T-cell (primary cell): ENCODE measurements at regions not wholly inside any gene's neighbourhood (a gene's known extent, or its start where the extent isn't known, plus 50 kb on each side); places are given as distances from the start of the nearest gene placed in this dataset.

Experiments used
- ATAC-seq, 4 experiments: fragments of 200-7000 bp in 3 of 4; fragments of 150-1000 bp in 1 of 4; cut with Tn5 transposase; replicated peaks in 1 of 4; 1 replicate in 3 of 4; 2 replicates in 1 of 4; pipeline ENCODE4 v1.10.0; 2021; ENCODE audit warnings: moderate library complexity in 3 of 4, mild to moderate bottlenecking in 2 of 4, moderate number of reproducible peaks in 1 of 4
- CTCF ChIA-PET, 2 donors: fragments of 300-600 bp; sonication (Branson Sonifier 250); formaldehyde crosslinking; loops; one replicate each; lab custom pipeline; 2022; ENCODE audit warnings: antibody characterized with exemption in 2 of 2; lab: Charles Lee
- POLR2A ChIA-PET, 2 donors: fragments of 300-600 bp; sonication (Branson Sonifier 250); formaldehyde crosslinking; loops; one replicate each; lab custom pipeline; 2022; ENCODE audit warnings: antibody characterized with exemption in 2 of 2; lab: Charles Lee
- DNase-seq, 35 experiments: peaks; one replicate each; pipeline versions ENCODE4 v3.0.0 to v3.0.0-alpha.2; 2013 to 2023
- H3K27ac ChIP-seq: one replicate; pipeline ENCODE4 v1.5.1; 2013; ENCODE audit warnings: low read length
- H3K27me3 ChIP-seq, 2 experiments: replicated peaks in 1 of 2; 1 replicate in 1 of 2; 2 replicates in 1 of 2; pipeline versions ENCODE4 v1.6.1 to v1.7.0; 2013; ENCODE audit warnings: low read length in 1 of 2, mixed read lengths in 1 of 2; ENCODE audit not compliant: control insufficient read depth in 2 of 2, insufficient read depth in 2 of 2; ENCODE audit errors: extremely low read depth in 1 of 2
- H3K36me3 ChIP-seq, 2 donors: 1 replicate in 1 of 2; 2 replicates in 1 of 2; pipeline versions ENCODE4 v1.6.1 to v1.7.0; 2013; ENCODE audit warnings: low read length in 1 of 2; ENCODE audit not compliant: control insufficient read depth in 2 of 2, insufficient read depth in 1 of 2; ENCODE audit errors: extremely low read depth in 1 of 2
- H3K4me1 ChIP-seq, 2 experiments: 1 replicate in 1 of 2; 2 replicates in 1 of 2; pipeline versions ENCODE4 v1.6.1 to v1.7.0; 2013; ENCODE audit warnings: low read length in 2 of 2, mixed read lengths in 1 of 2; ENCODE audit not compliant: insufficient read depth in 2 of 2, control insufficient read depth in 1 of 2; ENCODE audit errors: extremely low read depth in 1 of 2
- H3K4me3 ChIP-seq, 2 donors: 1 replicate in 1 of 2; 2 replicates in 1 of 2; pipeline versions ENCODE4 v1.5.1 to v1.7.0; 2013; ENCODE audit warnings: mild to moderate bottlenecking in 2 of 2, low read length in 1 of 2, moderate library complexity in 1 of 2; ENCODE audit not compliant: control insufficient read depth in 1 of 2; ENCODE audit errors: extremely low read depth in 1 of 2
- H3K9me3 ChIP-seq: 2 replicates; pipeline ENCODE4 v1.7.0; 2013
- H3K27ac Mint-ChIP-seq, 2 donors: one replicate each; pipeline ENCODE4 v1.8.0; 2020 to 2021; ENCODE audit warnings: mild to moderate bottlenecking in 2 of 2, mixed read lengths in 2 of 2
- H3K27me3 Mint-ChIP-seq, 2 donors: one replicate each; pipeline ENCODE4 v1.8.0; 2021 to 2022; ENCODE audit warnings: mixed read lengths in 2 of 2
- H3K36me3 Mint-ChIP-seq: one replicate; pipeline ENCODE4 v1.8.0; 2021; ENCODE audit warnings: mixed read lengths
- H3K4me1 Mint-ChIP-seq, 3 donors: one replicate each; pipeline ENCODE4 v1.8.0; 2020 to 2022; ENCODE audit warnings: mixed read lengths in 3 of 3, mild to moderate bottlenecking in 1 of 3
- H3K4me3 Mint-ChIP-seq, 3 donors: one replicate each; pipeline ENCODE4 v1.8.0; 2020 to 2022; ENCODE audit warnings: mild to moderate bottlenecking in 3 of 3, mixed read lengths in 3 of 3, moderate library complexity in 3 of 3
- H3K9me3 Mint-ChIP-seq, 3 donors: one replicate each; pipeline ENCODE4 v1.8.0; 2020 to 2022; ENCODE audit warnings: mixed read lengths in 3 of 3
- WGBS: methylation state at CpG from one replicate; pipeline ENCODE4 v1.1.5; 2013; ENCODE audit warnings: missing lambda C conversion rate; ENCODE audit not compliant: insufficient coverage; 5-methylcytosine and 5-hydroxymethylcytosine counted together

DNA sequence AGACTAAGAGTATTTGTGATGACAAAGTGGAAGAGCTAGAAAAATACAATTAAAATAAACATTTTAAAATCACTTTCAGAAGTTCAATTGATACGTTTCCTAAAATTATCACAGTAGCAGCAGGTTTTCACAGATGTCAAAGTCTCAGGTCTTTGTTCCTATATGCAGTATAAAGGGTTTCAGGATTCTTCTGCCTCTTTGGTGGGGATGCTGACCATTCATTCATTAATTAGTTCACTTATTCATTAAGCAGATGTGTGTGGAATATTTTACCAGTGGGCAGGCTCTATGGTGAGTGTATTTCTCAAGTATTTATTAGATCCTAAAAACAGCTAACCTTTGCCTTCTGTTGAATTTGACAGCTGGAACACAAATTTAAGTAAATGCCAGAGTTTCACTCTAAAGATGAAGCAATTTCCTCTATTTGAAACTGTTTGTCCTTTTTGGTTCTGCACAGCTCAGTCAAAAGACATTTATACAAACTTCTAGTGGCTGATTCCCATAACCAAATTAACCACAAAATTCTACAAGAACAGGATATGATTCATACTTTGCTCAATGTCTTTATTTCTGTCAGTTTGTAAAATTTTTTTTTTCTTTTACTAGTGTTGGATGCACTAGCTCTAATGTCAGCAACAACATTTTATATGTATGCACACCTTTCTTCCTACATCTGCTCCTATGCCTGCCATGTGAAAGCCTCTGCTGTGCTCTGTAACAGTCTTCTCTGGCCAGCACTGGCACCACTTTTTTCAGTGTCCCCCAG, 75.9 kb upstream of the PRR16 start:
- Histone ChIP-seq H3K4me1 (no peaks in the 10 kb centered on the region), H3K27me3 (no peaks in the 10 kb centered on the region), H3K36me3 (no peaks in the 10 kb centered on the region), H3K4me3 (no peak overlapping the region), H3K27ac (no peak overlapping the region), H3K9me3 (no peaks in the 10 kb centered on the region)
- H3K4me1 Mint-ChIP-seq, result no peaks in the 10 kb centered on the region
- H3K9me3 Mint-ChIP-seq, result peaks cover 0 to 4% (median 0%) of the 10 kb centered on the region in 3 donors
- ChIA-PET CTCF (no interaction called here), POLR2A (no interaction called here)
- no peak overlapping the region for H3K27ac Mint-ChIP-seq
- no peaks in the 10 kb centered on the region for H3K36me3 Mint-ChIP-seq
- H3K27me3 Mint-ChIP-seq, result no peaks in the 10 kb centered on the region
- no peak for ATAC-seq
- H3K4me3 Mint-ChIP-seq, result no peak overlapping the region
- no peak for DNase-seq
- no CpG with 5 or more reads among the region's 1 CpG for WGBS

DNA sequence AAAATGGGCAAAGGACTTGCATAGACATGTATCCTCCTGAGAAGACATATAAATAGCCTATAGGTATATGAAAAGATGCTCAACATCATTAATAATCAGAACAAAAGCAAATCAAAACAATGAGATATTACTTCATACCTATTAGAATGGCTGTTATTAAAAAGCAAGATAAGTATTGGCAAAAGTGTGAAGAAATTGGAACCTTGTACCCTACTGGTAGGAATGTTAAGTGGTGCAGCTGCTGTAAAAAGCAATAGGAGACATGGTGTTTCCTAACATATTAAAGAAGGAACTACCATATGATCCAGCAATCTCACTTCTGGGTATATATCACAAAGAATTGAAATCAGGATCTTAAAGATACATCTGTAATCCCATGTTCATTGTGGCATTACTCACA, 69.8 kb upstream of the PRR16 start:
- Mint-ChIP-seq H3K4me1 (no peaks in the 10 kb centered on the region), H3K27me3 (no peaks in the 10 kb centered on the region), H3K27ac (no peak overlapping the region), H3K9me3 (peaks cover 0 to 7% (median 3%) of the 10 kb centered on the region in 3 donors), H3K36me3 (no peaks in the 10 kb centered on the region), H3K4me3 (no peak overlapping the region)
- Histone ChIP-seq H3K4me1 (no peaks in the 10 kb centered on the region), H3K4me3 (no peak overlapping the region), H3K36me3 (no peaks in the 10 kb centered on the region), H3K27ac (no peak overlapping the region), H3K9me3 (no peaks in the 10 kb centered on the region), H3K27me3 (no peaks in the 10 kb centered on the region)
- ChIA-PET CTCF (no interaction called here), POLR2A (no interaction called here)
- DNase-seq, result no peak
- no peak for ATAC-seq

- Histone ChIP-seq H3K9me3 (no peaks in the 10 kb centered on the region), H3K27ac (no peak overlapping the region), H3K4me1 (no peaks in the 10 kb centered on the region), H3K36me3 (no peaks in the 10 kb centered on the region), H3K4me3 (no peak overlapping the region), H3K27me3 (no peaks in the 10 kb centered on the region)
- no peaks in the 10 kb centered on the region for H3K4me1 Mint-ChIP-seq
- H3K27me3 Mint-ChIP-seq, result no peaks in the 10 kb centered on the region
- ChIA-PET CTCF (no interaction called here), POLR2A (no interaction called here)
- no peak overlapping the region for H3K4me3 Mint-ChIP-seq
- no peak for DNase-seq
- H3K27ac Mint-ChIP-seq, result no peak overlapping the region
- H3K36me3 Mint-ChIP-seq, result no peaks in the 10 kb centered on the region
- H3K9me3 Mint-ChIP-seq, result peaks cover 3 to 18% (median 5%) of the 10 kb centered on the region in 3 donors
- no peak for ATAC-seq
Observed at GRCh38 chr5:120396186-120396585, 67.9 kb upstream of the PRR16 start.

- POLR2A ChIA-PET, result no interaction called here
- no peaks in the 10 kb centered on the region for H3K27me3 Mint-ChIP-seq
- H3K27ac Mint-ChIP-seq, result no peak overlapping the region
- H3K4me3 Mint-ChIP-seq, result no peak overlapping the region
- no peaks in the 10 kb centered on the region for H3K4me1 ChIP-seq
- H3K4me1 Mint-ChIP-seq, result no peaks in the 10 kb centered on the region
- H3K36me3 ChIP-seq, result no peaks in the 10 kb centered on the region
- no peaks in the 10 kb centered on the region for H3K27me3 ChIP-seq
- DNase-seq (no peak), ATAC-seq (no peak)
- H3K27ac ChIP-seq, result no peak overlapping the region
- CTCF ChIA-PET, result no interaction called here
- H3K4me3 ChIP-seq, result no peak overlapping the region
- WGBS, result no CpG with 5 or more reads among the region's 1 CpG
- H3K9me3 Mint-ChIP-seq, result peaks cover 3 to 14% (median 5%) of the 10 kb centered on the region in 3 donors
- H3K9me3 ChIP-seq, result no peaks in the 10 kb centered on the region
- no peaks in the 10 kb centered on the region for H3K36me3 Mint-ChIP-seq
Observed at GRCh38 chr5:120400356-120400755, 63.7 kb upstream of the PRR16 start.

GRCh38 chr5:120402606-120403005, 61.5 kb upstream of the PRR16 start:
- no peaks in the 10 kb centered on the region for H3K27me3 ChIP-seq
- H3K36me3 ChIP-seq, result no peaks in the 10 kb centered on the region
- Mint-ChIP-seq H3K9me3 (peaks cover 1 to 21% (median 6%) of the 10 kb centered on the region in 3 donors), H3K27me3 (no peaks in the 10 kb centered on the region), H3K4me3 (no peak overlapping the region), H3K36me3 (no peaks in the 10 kb centered on the region), H3K4me1 (no peaks in the 10 kb centered on the region), H3K27ac (no peak overlapping the region)
- H3K4me1 ChIP-seq, result no peaks in the 10 kb centered on the region
- no peak overlapping the region for H3K4me3 ChIP-seq
- no CpG with 5 or more reads among the region's 2 CpGs for WGBS
- no peaks in the 10 kb centered on the region for H3K9me3 ChIP-seq
- DNase-seq (no peak), ATAC-seq (no peak)
- CTCF ChIA-PET, result no interaction called here
- no peak overlapping the region for H3K27ac ChIP-seq
- POLR2A ChIA-PET, result no interaction called here

DNA sequence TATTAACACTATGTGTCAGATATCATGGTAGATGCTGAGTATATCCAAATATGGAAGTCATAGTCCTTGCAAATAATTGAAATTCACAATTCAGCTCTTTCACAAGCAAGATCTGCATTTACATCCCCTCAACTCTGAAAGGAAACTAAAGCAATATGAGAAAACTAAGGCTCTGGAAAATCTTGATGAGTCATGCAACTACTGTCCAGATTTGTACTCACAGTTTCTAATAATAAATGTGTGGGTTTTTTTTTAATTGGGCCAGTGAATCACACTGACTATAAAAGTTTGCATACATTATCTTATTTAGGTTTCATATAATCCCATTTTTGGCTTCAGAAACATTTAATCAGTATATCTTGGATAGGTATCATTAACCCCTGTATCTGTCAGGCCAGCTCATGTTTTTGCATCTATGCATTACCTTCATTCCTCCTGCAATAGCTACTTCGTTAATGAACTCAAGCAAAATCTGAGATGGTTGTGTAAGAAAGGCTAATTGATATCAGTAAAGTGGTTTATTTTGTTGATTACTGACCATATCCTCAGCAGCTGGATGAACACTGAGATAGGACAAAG, 58.7 kb upstream of the PRR16 start:
- no peaks in the 10 kb centered on the region for H3K36me3 Mint-ChIP-seq
- Histone ChIP-seq H3K4me3 (no peak overlapping the region), H3K27me3 (no peaks in the 10 kb centered on the region), H3K9me3 (no peaks in the 10 kb centered on the region), H3K36me3 (no peaks in the 10 kb centered on the region), H3K4me1 (no peaks in the 10 kb centered on the region), H3K27ac (no peak overlapping the region)
- ChIA-PET POLR2A (no interaction called here), CTCF (no interaction called here)
- H3K27ac Mint-ChIP-seq, result no peak overlapping the region
- H3K4me1 Mint-ChIP-seq, result no peaks in the 10 kb centered on the region
- H3K4me3 Mint-ChIP-seq, result no peak overlapping the region
- WGBS, result no CpG with 5 or more reads among the region's 1 CpG
- peaks cover 5 to 17% (median 9%) of the 10 kb centered on the region in 3 donors for H3K9me3 Mint-ChIP-seq
- ATAC-seq (no peak), DNase-seq (no peak)
- H3K27me3 Mint-ChIP-seq, result no peaks in the 10 kb centered on the region
